Suprapubic skin (tissue), 3 donors: ENCODE measurements at regions not wholly inside any gene's neighbourhood (a gene's known extent, or its start where the extent isn't known, plus 50 kb on each side); places are given as distances from the start of the nearest gene placed in this dataset.

Experiments
- POLR2AphosphoS5 ChIP-seq, 3 donors: sonication (generic); formaldehyde crosslinking; IDR thresholded peaks; one replicate each; pipeline ENCODE4 v1.6.1; 2017; ENCODE audit warnings: antibody characterized with exemption in 3 of 3
- TF ChIP-seq, protein P1 (sequence below), 2 donors: fragments of 200-600 bp in 1 of 2; fragments of 450-650 bp in 1 of 2; sonication (generic) in 1 of 2; IDR thresholded peaks; one replicate each; pipeline ENCODE4 v1.5.1; 2016 to 2019; ENCODE audit warnings: antibody characterized with exemption in 2 of 2, mild to moderate bottlenecking in 1 of 2, moderate library complexity in 1 of 2

DNA sequence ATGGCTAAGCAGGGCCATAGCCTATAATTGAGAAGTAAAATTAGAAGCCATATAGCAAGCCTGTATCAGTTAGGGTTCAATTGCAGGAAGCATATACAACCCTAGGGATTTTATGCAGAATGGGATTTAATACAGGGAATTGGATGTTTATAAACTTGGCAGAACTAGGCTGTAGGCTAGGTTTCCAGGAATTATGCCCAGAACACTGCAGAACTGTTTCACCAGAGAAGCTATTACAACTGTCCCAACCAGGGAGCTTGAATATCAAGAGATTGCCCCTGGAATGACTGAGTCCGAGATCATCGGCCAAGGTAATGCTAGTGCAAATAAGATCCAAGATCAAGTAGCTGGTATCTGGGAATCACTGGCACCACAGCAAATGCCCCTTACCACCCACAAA, 64.0 kb downstream of the PRR15 start:
- TF ChIP-seq, protein P1, sequence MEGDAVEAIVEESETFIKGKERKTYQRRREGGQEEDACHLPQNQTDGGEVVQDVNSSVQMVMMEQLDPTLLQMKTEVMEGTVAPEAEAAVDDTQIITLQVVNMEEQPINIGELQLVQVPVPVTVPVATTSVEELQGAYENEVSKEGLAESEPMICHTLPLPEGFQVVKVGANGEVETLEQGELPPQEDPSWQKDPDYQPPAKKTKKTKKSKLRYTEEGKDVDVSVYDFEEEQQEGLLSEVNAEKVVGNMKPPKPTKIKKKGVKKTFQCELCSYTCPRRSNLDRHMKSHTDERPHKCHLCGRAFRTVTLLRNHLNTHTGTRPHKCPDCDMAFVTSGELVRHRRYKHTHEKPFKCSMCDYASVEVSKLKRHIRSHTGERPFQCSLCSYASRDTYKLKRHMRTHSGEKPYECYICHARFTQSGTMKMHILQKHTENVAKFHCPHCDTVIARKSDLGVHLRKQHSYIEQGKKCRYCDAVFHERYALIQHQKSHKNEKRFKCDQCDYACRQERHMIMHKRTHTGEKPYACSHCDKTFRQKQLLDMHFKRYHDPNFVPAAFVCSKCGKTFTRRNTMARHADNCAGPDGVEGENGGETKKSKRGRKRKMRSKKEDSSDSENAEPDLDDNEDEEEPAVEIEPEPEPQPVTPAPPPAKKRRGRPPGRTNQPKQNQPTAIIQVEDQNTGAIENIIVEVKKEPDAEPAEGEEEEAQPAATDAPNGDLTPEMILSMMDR (IDR thresholded peaks at IDR 0.05): no peak
- no peak for TF ChIP-seq POLR2AphosphoS5 (IDR thresholded peaks at IDR 0.05)
